Progenitor cell of endocrine pancreas (in vitro differentiated cells): ENCODE measurements at regions not wholly inside any gene's neighbourhood (a gene's known extent, or its start where the extent isn't known, plus 50 kb on each side); places are given as distances from the start of the nearest gene placed in this dataset.

Experiments
- DNase-seq: peaks from one replicate; pipeline ENCODE4 v3.0.0; 2021; ENCODE audit warnings: low spot score; ENCODE audit not compliant: unreplicated experiment
- H3K27ac Mint-ChIP-seq: 2 replicates; pipeline ENCODE4 v1.8.0; 2021; ENCODE audit warnings: mild to moderate bottlenecking, moderate library complexity, mixed read lengths
- H3K27me3 Mint-ChIP-seq: 2 replicates; pipeline ENCODE4 v1.8.0; 2021; ENCODE audit warnings: mixed read lengths
- H3K36me3 Mint-ChIP-seq: 2 replicates; pipeline ENCODE4 v1.8.0; 2022; ENCODE audit warnings: mixed read lengths; ENCODE audit not compliant: insufficient read depth
- H3K4me1 Mint-ChIP-seq: 2 replicates; pipeline ENCODE4 v1.8.0; 2021; ENCODE audit warnings: low read depth, mixed read lengths
- H3K4me3 Mint-ChIP-seq: 2 replicates; pipeline ENCODE4 v1.8.0; 2021; ENCODE audit warnings: low read depth, mild to moderate bottlenecking, moderate library complexity, mixed read lengths
- H3K9me3 Mint-ChIP-seq: 2 replicates; pipeline ENCODE4 v1.8.0; 2021; ENCODE audit warnings: low read depth, mixed read lengths
- CTCF ChIP-seq: fragments of 200-600 bp; sonication (generic); IDR thresholded peaks from one replicate; pipeline ENCODE4 v1.5.0; 2021; ENCODE audit warnings: antibody characterized with exemption, mild to moderate bottlenecking; ENCODE audit not compliant: unreplicated experiment

- TF ChIP-seq CTCF: no peak
- Mint-ChIP-seq H3K9me3 (no peaks in the 10 kb centered on the region), H3K27ac (no peak overlapping the region), H3K4me1 (peaks cover 1% of the 10 kb centered on the region), H3K27me3 (peaks cover 8% of the 10 kb centered on the region), H3K4me3 (no peak overlapping the region), H3K36me3 (no peaks in the 10 kb centered on the region)
- no peak for DNase-seq
Measured at GRCh38 chr2:216563646-216564045, 65.0 kb downstream of the RPL37A start.

GRCh38 chr2:216564611-216565010 is 66.0 kb downstream of the RPL37A start:
- Mint-ChIP-seq H3K4me1 (peaks cover 1% of the 10 kb centered on the region), H3K36me3 (no peaks in the 10 kb centered on the region), H3K4me3 (no peak overlapping the region), H3K27me3 (peaks cover 14% of the 10 kb centered on the region), H3K9me3 (no peaks in the 10 kb centered on the region), H3K27ac (no peak overlapping the region)
- no peak for TF ChIP-seq CTCF
- DNase-seq: no peak

GRCh38 chr2:216565956-216566355 is 67.3 kb upstream of the IGFBP2 start:
- DNase-seq: no peak
- Mint-ChIP-seq H3K4me3 (no peak overlapping the region), H3K36me3 (no peaks in the 10 kb centered on the region), H3K27me3 (peaks cover 10% of the 10 kb centered on the region), H3K4me1 (peaks cover 1% of the 10 kb centered on the region), H3K27ac (no peak overlapping the region), H3K9me3 (no peaks in the 10 kb centered on the region)
- TF ChIP-seq CTCF: no peak

GRCh38 chr2:216568576-216568975 is 64.6 kb upstream of the IGFBP2 start:
- H3K27ac Mint-ChIP-seq: no peak overlapping the region
- peaks cover 1% of the 10 kb centered on the region for H3K4me1 Mint-ChIP-seq
- DNase-seq: no peak
- peaks cover 6% of the 10 kb centered on the region for H3K27me3 Mint-ChIP-seq
- TF ChIP-seq CTCF: no peak
- no peaks in the 10 kb centered on the region for H3K36me3 Mint-ChIP-seq
- peaks cover 6% of the 10 kb centered on the region for H3K9me3 Mint-ChIP-seq
- no peak overlapping the region for H3K4me3 Mint-ChIP-seq

- Mint-ChIP-seq H3K27ac (no peak overlapping the region), H3K4me3 (no peak overlapping the region), H3K36me3 (no peaks in the 10 kb centered on the region), H3K9me3 (peaks cover 6% of the 10 kb centered on the region), H3K4me1 (peaks cover 1% of the 10 kb centered on the region), H3K27me3 (peaks cover 6% of the 10 kb centered on the region)
- DNase-seq: no peak
- TF ChIP-seq CTCF: no peak
Measured at GRCh38 chr2:216569765-216570164, 63.5 kb upstream of the IGFBP2 start.

GRCh38 chr2:216570357-216570756 is 62.9 kb upstream of the IGFBP2 start:
- TF ChIP-seq CTCF: no peak
- Mint-ChIP-seq H3K4me3 (no peak overlapping the region), H3K4me1 (peaks cover under 1% of the 10 kb centered on the region), H3K27ac (no peak overlapping the region), H3K27me3 (peaks cover 6% of the 10 kb centered on the region), H3K9me3 (peaks cover 6% of the 10 kb centered on the region), H3K36me3 (no peaks in the 10 kb centered on the region)
- DNase-seq: no peak
